ENCODE measurements at regions not wholly inside any gene's neighbourhood (a gene's known extent, or its start where the extent isn't known, plus 50 kb on each side); places are given as distances from the start of the nearest gene placed in this dataset. TPM values are rescaled to one million over a fixed set of nuclear protein-coding genes. Genes with fewer than 3 reads are reported as not detected.

- FAIRE-seq (no peak), DNase-seq (ENCODE audit: low spot score in 2 of 2) (no peak)
These were observed 64.5 kb upstream of the SLC10A2 start for GRCh38 chr13:103130681-103131210.

- no peak for FAIRE-seq
- no peak for DNase-seq (ENCODE audit: low spot score in 2 of 2)
These were observed 63.9 kb upstream of the SLC10A2 start for GRCh38 chr13:103130146-103130545.

Small RNA genes lying in the stretch of these regions (small RNA-seq; reads per million reads assigned to genes)
- gene RF00402 (not detected), gene RF02090 (not detected), gene RF02091 (not detected), gene RNA5SP38 (not detected)

Measured in frontal cortex (tissue), 4 donors.